ENCODE measurements at regions not wholly inside any gene's neighbourhood (a gene's known extent, or its start where the extent isn't known, plus 50 kb on each side); places are given as distances from the start of the nearest gene placed in this dataset.

GRCh38 chr20:22901921-22902320, 133.2 kb upstream of the SSTR4 start (continued):
- TF ChIP-seq CHAMP1 (IDR thresholded peaks at IDR 0.05) (no peak), PRDM10 (IDR thresholded peaks at IDR 0.05; ENCODE audit: partially characterized antibody) (no peak), NCOA4 (IDR thresholded peaks at IDR 0.05; ENCODE audit: partially characterized antibody) (no peak)

- Histone ChIP-seq H3K27ac (ENCODE audit: extremely low read depth, low read depth, low read length) (no peak overlapping the region), H3K9me3 (replicated peaks; ENCODE audit: control insufficient read depth, insufficient read depth, low read depth, low read length) (peaks cover 3% of the 10 kb centered on the region), H3K9me1 (ENCODE audit: control insufficient read depth, insufficient read depth, low read length) (no peaks in the 10 kb centered on the region), H3K4me2 (ENCODE audit: insufficient read depth, low read length) (no peak overlapping the region), H3K36me3 (ENCODE audit: control insufficient read depth, insufficient read depth, low read length) (no peaks in the 10 kb centered on the region), H3K4me3 (no peak overlapping the region), H4K20me1 (replicated peaks; ENCODE audit: control insufficient read depth, insufficient read depth, low read length) (no peaks in the 10 kb centered on the region), H3K4me1 (replicated peaks in 1 of 2; ENCODE audit: control insufficient read depth in 2 of 2, insufficient read depth in 2 of 2, low read length in 2 of 2) (peaks cover 0 to 13% of the 10 kb centered on the region in 2 experiments; a peak in 3 of 5 replicates), H2AFZ (ENCODE audit: low read depth, low read length) (no peak overlapping the region), H3K27me3 (ENCODE audit: control insufficient read depth in 2 of 2, insufficient read depth in 2 of 2, low read length in 2 of 2) (no peaks in the 10 kb centered on the region), H3K9ac (ENCODE audit: insufficient read depth in 1 of 2, low read depth in 2 of 2, low read length in 2 of 2) (no peak overlapping the region), H3K79me2 (ENCODE audit: control insufficient read depth, insufficient read depth, low read length) (no peaks in the 10 kb centered on the region)
- no peak for ATAC-seq
- TF ChIP-seq SAFB (IDR thresholded peaks at IDR 0.05; ENCODE audit: borderline replicate concordance, low read depth, low read length) (no peak), RBM25 (IDR thresholded peaks at IDR 0.05; ENCODE audit: low read depth, low read length, severe bottlenecking) (no peak), FOS (IDR thresholded peaks at IDR 0.05; ENCODE audit: extremely low read depth, insufficient read length) (no peak)
- ChIA-PET CTCF (ENCODE audit: low intra/inter-chr PET ratio) (no interaction called here), POLR2A (no interaction called here)
- no TSS peak for BruUV-seq (replicated peaks)
- no peak for DNase-seq (ENCODE audit: extremely low read depth in 1 of 4, low spot score in 3 of 4)
- intact Hi-C loops (cut with micrococcal nuclease) = no loop called here
- 27% methylated on average over 2 of the region's 2 CpGs for WGBS (ENCODE audit: insufficient coverage, low coverage, missing lambda C conversion rate)
- in situ Hi-C loops (cut with MboI) = no loop called here
- no peak for FAIRE-seq
Observed at GRCh38 chr20:22904386-22904785, 130.7 kb upstream of the SSTR4 start.

Measured in K562 (cell line).